ENCODE measurements at regions not wholly inside any gene's neighbourhood (a gene's known extent, or its start where the extent isn't known, plus 50 kb on each side); places are given as distances from the start of the nearest gene placed in this dataset.

GRCh38 chr3:102741105-102741504, 306.3 kb downstream of the ZPLD1 start:
- ATAC-seq, result peak; percentile 86
- TF ChIP-seq ZNF70 (CRISPR knock-in tag; IDR thresholded peaks at IDR 0.05) (no peak), OSR1 (CRISPR knock-in tag; IDR thresholded peaks at IDR 0.05) (no peak), POU6F1 (CRISPR knock-in tag; IDR thresholded peaks at IDR 0.05; ENCODE audit: borderline replicate concordance, low read depth) (no peak), TSHZ2 (CRISPR knock-in tag; IDR thresholded peaks at IDR 0.05) (no peak), ESRRG (CRISPR knock-in tag; IDR thresholded peaks at IDR 0.05) (no peak), RARB (CRISPR knock-in tag; IDR thresholded peaks at IDR 0.05) (no peak), ZFP3 (CRISPR knock-in tag; IDR thresholded peaks at IDR 0.05) (no peak), GLIS3 (CRISPR knock-in tag; IDR thresholded peaks at IDR 0.05) (no peak)

GRCh38 chr3:102741694-102742093, 306.9 kb downstream of the ZPLD1 start:
- TF ChIP-seq ZFP3 (CRISPR knock-in tag; IDR thresholded peaks at IDR 0.05), result no peak
- TF ChIP-seq POU6F1 (CRISPR knock-in tag; IDR thresholded peaks at IDR 0.05; ENCODE audit: borderline replicate concordance, low read depth), result no peak
- no peak for TF ChIP-seq TSHZ2 (CRISPR knock-in tag; IDR thresholded peaks at IDR 0.05)
- ATAC-seq, result no peak

- TF ChIP-seq POU6F1 (CRISPR knock-in tag; IDR thresholded peaks at IDR 0.05; ENCODE audit: borderline replicate concordance, low read depth) (no peak), ZC3H10 (CRISPR knock-in tag; IDR thresholded peaks at IDR 0.05) (no peak), PPARA (CRISPR knock-in tag; IDR thresholded peaks at IDR 0.05; ENCODE audit: borderline replicate concordance) (no peak), CSDC2 (CRISPR knock-in tag; IDR thresholded peaks at IDR 0.05) (no peak), ZFP30 (CRISPR knock-in tag; IDR thresholded peaks at IDR 0.05) (no peak), GLIS3 (CRISPR knock-in tag; IDR thresholded peaks at IDR 0.05) (no peak), ZNF565 (CRISPR knock-in tag; conservative IDR thresholded peaks at IDR 0.05; ENCODE audit: low read depth) (no peak), ARNTL (CRISPR knock-in tag; IDR thresholded peaks at IDR 0.05; ENCODE audit: borderline replicate concordance, low read depth) (no peak), BACH2 (CRISPR knock-in tag; IDR thresholded peaks at IDR 0.05; ENCODE audit: borderline replicate concordance) (no peak), TCF4 (CRISPR knock-in tag; IDR thresholded peaks at IDR 0.05; ENCODE audit: borderline replicate concordance) (no peak), ZNF70 (CRISPR knock-in tag; IDR thresholded peaks at IDR 0.05) (no peak), SNAI2 (CRISPR knock-in tag; IDR thresholded peaks at IDR 0.05) (no peak), TSHZ2 (CRISPR knock-in tag; IDR thresholded peaks at IDR 0.05) (no peak), CSRNP3 (CRISPR knock-in tag; IDR thresholded peaks at IDR 0.05) (no peak), ISL1 (CRISPR knock-in tag; IDR thresholded peaks at IDR 0.05) (no peak), RARB (CRISPR knock-in tag; IDR thresholded peaks at IDR 0.05) (no peak), OSR1 (CRISPR knock-in tag; IDR thresholded peaks at IDR 0.05) (no peak), ESRRG (CRISPR knock-in tag; IDR thresholded peaks at IDR 0.05) (no peak)
- peak; percentile 79 for ATAC-seq
Measured at GRCh38 chr3:102745881-102746280, 311.1 kb downstream of the ZPLD1 start.
